BLaER1 treated with 17β-estradiol and CSF1 and Interleukin-3, amounts not matched to agents 10 nM and 100 nM (cell line): ENCODE measurements at regions not wholly inside any gene's neighbourhood (a gene's known extent, or its start where the extent isn't known, plus 50 kb on each side); places are given as distances from the start of the nearest gene placed in this dataset.
A peak's percentile ranks its signal among the peaks of the same experiment; 100 is the strongest.

Source experiments
- H3K27ac ChIP-seq, 11 experiments: shearing (Covaris generic); formaldehyde crosslinking; 2 replicates each; pipeline ENCODE4 v1.8.1; 2022
- H3K27me3 ChIP-seq, 11 experiments: shearing (Covaris generic); formaldehyde crosslinking; 2 replicates each; pipeline ENCODE4 v1.8.1; 2022
- H3K36me3 ChIP-seq, 11 experiments: shearing (Covaris generic); formaldehyde crosslinking; 2 replicates each; pipeline ENCODE4 v1.8.1; 2022
- H3K4me1 ChIP-seq, 10 experiments: shearing (Covaris generic); formaldehyde crosslinking; 2 replicates each; pipeline ENCODE4 v1.8.1; 2022
- H3K4me2 ChIP-seq, 11 experiments: shearing (Covaris generic); formaldehyde crosslinking; 2 replicates each; pipeline ENCODE4 v1.8.1; 2022
- H3K4me3 ChIP-seq, 10 experiments: shearing (Covaris generic); formaldehyde crosslinking; 2 replicates each; pipeline ENCODE4 v1.8.1; 2022
- H3K9ac ChIP-seq, 11 experiments: shearing (Covaris generic); formaldehyde crosslinking; 2 replicates each; pipeline ENCODE4 v1.8.1; 2022
- H3K9me3 ChIP-seq, 11 experiments: shearing (Covaris generic); formaldehyde crosslinking; replicated peaks in 1 of 11; 2 replicates each; pipeline ENCODE4 v1.8.1; 2022
- H4K20me1 ChIP-seq, 11 experiments: shearing (Covaris generic); formaldehyde crosslinking; 2 replicates each; pipeline ENCODE4 v1.8.1; 2022
- Cebpa-rat ChIP-seq, 11 experiments: shearing (Covaris generic); IDR thresholded peaks; 2 replicates each; pipeline ENCODE4 v1.8.1; 2022

DNA sequence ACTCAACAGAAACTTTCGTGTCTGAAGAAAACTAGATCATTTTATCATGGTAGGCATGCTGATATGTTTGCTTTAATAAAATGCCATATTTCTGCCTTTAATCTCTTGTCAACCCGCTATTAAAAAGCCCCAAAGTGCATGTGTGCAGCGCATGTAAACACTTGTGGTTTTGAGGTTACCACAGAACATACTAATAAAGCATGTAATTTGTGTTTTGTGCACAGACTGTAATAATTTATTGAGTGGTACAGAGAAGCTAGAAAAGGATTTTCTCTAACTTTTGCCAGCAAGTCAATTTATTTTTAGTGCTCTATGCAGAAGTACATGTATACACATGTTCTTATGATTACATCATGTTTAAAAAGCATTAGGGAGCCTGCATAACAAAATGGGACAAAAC, 349.9 kb upstream of the SLC35B3 start:
- Histone ChIP-seq H4K20me1 (no peaks in the 10 kb centered on the region), H3K4me1 (no peaks in the 10 kb centered on the region; a peak in 1 of 20 replicates), H3K4me3 (no peak overlapping the region), H3K36me3 (no peaks in the 10 kb centered on the region), H3K9ac (no peak overlapping the region), H3K9me3 (peaks cover 0 to 3% (median 0%) of the 10 kb centered on the region in 11 experiments; a peak in 1 of 22 replicates), H3K4me2 (no peak overlapping the region), H3K27ac (no peak overlapping the region), H3K27me3 (no peaks in the 10 kb centered on the region)
- TF ChIP-seq Cebpa-rat (IDR thresholded peaks at IDR 0.05), result no peak

DNA sequence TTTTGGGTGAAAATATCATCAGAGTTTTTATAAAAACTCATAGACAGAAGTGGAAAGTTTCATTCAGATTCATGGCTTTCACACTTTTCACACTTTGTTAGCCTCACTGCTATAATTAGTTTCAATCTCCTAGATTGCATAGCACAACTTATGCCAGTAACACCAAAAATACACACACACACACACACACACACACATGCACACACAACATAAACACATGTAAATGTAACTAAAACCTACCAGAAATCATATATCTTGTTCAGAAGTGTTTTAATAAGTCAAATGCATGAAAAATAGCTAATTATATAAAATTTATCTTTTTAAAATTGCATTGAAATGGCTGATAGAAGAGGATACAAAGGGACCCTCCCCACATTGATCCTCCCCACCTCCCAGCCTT, 347.8 kb upstream of the SLC35B3 start:
- Histone ChIP-seq H3K27ac (no peak overlapping the region), H3K9me3 (peaks cover 0 to 4% (median 0%) of the 10 kb centered on the region in 11 experiments; a peak in 1 of 22 replicates), H3K4me3 (no peak overlapping the region), H3K36me3 (no peaks in the 10 kb centered on the region), H4K20me1 (no peaks in the 10 kb centered on the region), H3K9ac (no peak overlapping the region), H3K27me3 (no peaks in the 10 kb centered on the region), H3K4me1 (no peaks in the 10 kb centered on the region; a peak in 1 of 20 replicates), H3K4me2 (no peak overlapping the region)
- no peak for TF ChIP-seq Cebpa-rat (IDR thresholded peaks at IDR 0.05)

DNA sequence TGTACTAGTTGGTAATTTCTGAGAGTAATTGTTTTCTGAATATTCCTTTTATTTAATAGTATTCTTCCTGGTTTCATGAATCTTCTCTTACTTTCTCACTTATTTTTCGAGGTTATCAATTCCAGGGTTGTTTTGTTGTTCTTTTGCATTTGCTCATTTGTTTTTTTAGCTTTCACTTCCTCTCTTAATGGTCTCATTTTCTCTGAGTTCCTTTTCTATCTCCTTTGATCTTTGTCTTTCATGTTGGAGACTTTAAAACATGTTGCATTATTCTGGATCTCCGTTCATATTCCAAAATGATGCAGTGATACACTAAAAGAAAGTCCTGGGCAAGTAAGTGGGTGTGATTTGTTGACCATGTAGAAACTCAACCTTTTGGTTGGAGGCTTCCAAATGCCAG, 345.3 kb upstream of the SLC35B3 start:
- H4K20me1 ChIP-seq, result no peaks in the 10 kb centered on the region
- H3K36me3 ChIP-seq, result no peaks in the 10 kb centered on the region
- no peak overlapping the region for H3K4me2 ChIP-seq
- no peaks in the 10 kb centered on the region; a peak in 1 of 20 replicates for H3K4me1 ChIP-seq
- no peak for TF ChIP-seq Cebpa-rat (IDR thresholded peaks at IDR 0.05)
- H3K9ac ChIP-seq, result no peak overlapping the region
- no peak overlapping the region for H3K4me3 ChIP-seq
- no peak overlapping the region for H3K27ac ChIP-seq
- no peaks in the 10 kb centered on the region for H3K27me3 ChIP-seq
- H3K9me3 ChIP-seq, result peaks cover 0 to 11% (median 0%) of the 10 kb centered on the region in 11 experiments; a peak in 4 of 22 replicates

DNA sequence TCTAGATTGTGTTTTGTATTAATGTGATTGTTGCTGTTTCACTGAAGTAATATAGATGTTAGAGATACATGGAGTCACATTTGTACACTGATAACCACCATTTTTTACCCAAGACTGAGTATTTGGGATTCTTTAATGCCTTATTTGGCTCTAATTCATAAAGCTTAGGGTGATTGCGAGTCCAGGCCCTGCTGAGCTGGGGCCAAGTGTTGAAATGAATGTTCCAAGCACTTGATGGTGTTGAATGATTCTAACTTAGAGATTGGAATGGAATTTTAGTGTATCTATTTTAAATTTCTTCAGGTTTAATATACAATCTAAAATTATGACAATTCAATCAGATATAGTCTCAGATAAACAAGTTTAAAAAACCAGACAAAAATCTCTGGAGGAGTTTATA, 329.4 kb upstream of the SLC35B3 start:
- no peaks in the 10 kb centered on the region for H3K27me3 ChIP-seq
- H3K36me3 ChIP-seq, result no peaks in the 10 kb centered on the region
- no peak overlapping the region for H3K9ac ChIP-seq
- no peak for TF ChIP-seq Cebpa-rat (IDR thresholded peaks at IDR 0.05)
- H3K27ac ChIP-seq, result no peak overlapping the region
- no peak overlapping the region for H3K4me3 ChIP-seq
- H3K9me3 ChIP-seq, result no peaks in the 10 kb centered on the region
- H3K4me2 ChIP-seq, result no peak overlapping the region
- no peaks in the 10 kb centered on the region for H4K20me1 ChIP-seq
- H3K4me1 ChIP-seq, result 0 out of 20 replicates have a peak, but pooled peaks cover 0 to 8% (median 0%) of the 10 kb centered on the region in 10 experiments

DNA sequence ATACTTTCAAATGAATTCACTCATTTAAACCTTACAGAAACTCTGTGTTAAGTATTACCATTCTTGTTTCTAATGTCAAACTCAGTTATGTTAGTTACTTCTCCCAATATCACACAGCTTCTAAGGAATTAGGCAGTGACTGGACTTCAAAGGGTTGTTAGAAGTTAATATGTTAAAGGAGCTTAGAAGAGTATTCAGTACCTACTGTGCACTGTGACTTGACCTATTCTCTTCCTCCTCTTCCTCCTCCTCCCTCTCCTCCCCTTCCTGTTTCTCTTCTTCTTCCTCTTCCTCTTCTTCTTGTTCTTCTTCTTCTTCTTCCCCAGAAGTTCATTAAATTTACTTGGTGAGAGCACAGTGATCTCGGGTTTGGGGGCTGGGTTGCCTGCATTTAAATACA, 325.6 kb upstream of the SLC35B3 start:
- no peak overlapping the region for H3K4me3 ChIP-seq
- H3K9ac ChIP-seq, result no peak overlapping the region
- no peak for TF ChIP-seq Cebpa-rat (IDR thresholded peaks at IDR 0.05)
- no peak overlapping the region for H3K4me2 ChIP-seq
- H3K9me3 ChIP-seq, result peaks cover 0 to 5% (median 0%) of the 10 kb centered on the region in 11 experiments; a peak in 1 of 22 replicates
- H3K4me1 ChIP-seq, result no peaks in the 10 kb centered on the region
- H3K36me3 ChIP-seq, result no peaks in the 10 kb centered on the region
- H4K20me1 ChIP-seq, result no peaks in the 10 kb centered on the region
- H3K27me3 ChIP-seq, result no peaks in the 10 kb centered on the region
- no peak overlapping the region for H3K27ac ChIP-seq

DNA sequence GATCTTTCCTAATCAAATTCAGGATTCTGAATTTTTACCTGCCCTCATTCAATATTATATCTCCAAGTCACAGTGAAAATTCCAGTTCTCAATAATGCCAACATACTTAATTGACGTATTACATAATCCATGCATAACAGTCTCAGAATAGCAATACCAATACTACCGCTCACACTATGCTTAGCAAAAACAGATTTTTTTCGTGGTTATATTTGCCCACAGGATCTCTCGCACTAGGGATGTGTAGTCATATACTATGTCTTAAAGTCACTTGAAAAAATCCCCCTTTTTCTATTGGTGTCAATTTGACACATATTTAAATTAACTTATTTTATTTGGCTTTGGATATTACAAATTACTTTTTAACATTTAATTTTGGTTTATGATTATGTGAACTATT, 323.1 kb upstream of the SLC35B3 start:
- Histone ChIP-seq H3K4me2 (no peak overlapping the region), H3K4me3 (no peak overlapping the region), H3K9me3 (peaks cover 0 to 5% (median 0%) of the 10 kb centered on the region in 11 experiments; a peak in 1 of 22 replicates), H4K20me1 (no peaks in the 10 kb centered on the region), H3K9ac (no peak overlapping the region), H3K27me3 (no peaks in the 10 kb centered on the region), H3K27ac (no peak overlapping the region), H3K4me1 (no peaks in the 10 kb centered on the region), H3K36me3 (no peaks in the 10 kb centered on the region)
- no peak for TF ChIP-seq Cebpa-rat (IDR thresholded peaks at IDR 0.05)

DNA sequence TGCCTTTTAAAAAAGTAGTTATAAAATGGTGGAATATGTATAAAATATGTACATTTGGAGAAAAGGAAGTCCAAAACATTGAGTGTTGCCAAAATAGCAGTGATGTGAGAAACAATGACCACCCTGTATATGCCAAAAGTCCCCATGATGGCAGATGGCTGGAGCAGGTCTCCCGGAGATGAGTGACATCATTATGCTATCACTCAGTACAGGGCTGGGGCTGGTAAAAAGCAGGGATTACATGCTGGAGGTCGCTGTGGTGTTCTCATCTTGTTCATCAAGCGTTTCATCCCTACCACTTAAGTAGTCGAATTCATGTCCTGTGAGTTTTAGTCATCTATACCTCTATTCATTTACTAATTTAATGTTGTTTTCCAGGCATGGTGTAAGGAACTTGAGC, 315.3 kb upstream of the SLC35B3 start:
- TF ChIP-seq Cebpa-rat (IDR thresholded peaks at IDR 0.05), result no peak
- Histone ChIP-seq H3K9ac (no peak overlapping the region), H4K20me1 (no peaks in the 10 kb centered on the region), H3K9me3 (no peaks in the 10 kb centered on the region), H3K4me2 (no peak overlapping the region), H3K27me3 (no peaks in the 10 kb centered on the region), H3K4me3 (no peak overlapping the region), H3K27ac (no peak overlapping the region), H3K4me1 (peaks cover 0 to 6% (median 0%) of the 10 kb centered on the region in 10 experiments; a peak in 1 of 20 replicates), H3K36me3 (no peaks in the 10 kb centered on the region)

DNA sequence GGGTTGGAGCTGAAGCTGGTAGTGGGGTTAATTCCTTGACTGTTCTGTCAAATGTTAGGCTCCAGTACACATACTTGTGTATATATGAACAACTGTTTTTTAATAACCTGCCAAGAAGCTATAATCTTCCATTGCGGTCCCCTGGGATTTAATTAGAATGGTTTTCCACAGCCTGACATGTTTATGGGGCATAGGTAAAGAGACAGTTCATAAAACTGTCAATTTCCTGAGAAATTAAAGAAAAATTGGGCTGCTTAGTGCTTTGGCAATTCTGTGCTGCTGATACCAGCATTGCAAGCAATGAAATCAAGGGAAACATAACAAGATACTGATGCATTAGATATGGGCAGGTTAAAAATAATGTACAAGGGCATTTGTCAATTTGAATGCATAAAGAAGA, 314.1 kb upstream of the SLC35B3 start:
- no peak overlapping the region for H3K27ac ChIP-seq
- H3K4me2 ChIP-seq, result no peak overlapping the region
- no peak for TF ChIP-seq Cebpa-rat (IDR thresholded peaks at IDR 0.05)
- H3K9me3 ChIP-seq, result no peaks in the 10 kb centered on the region
- no peak overlapping the region for H3K9ac ChIP-seq
- no peaks in the 10 kb centered on the region for H4K20me1 ChIP-seq
- H3K27me3 ChIP-seq, result no peaks in the 10 kb centered on the region
- no peaks in the 10 kb centered on the region for H3K36me3 ChIP-seq
- no peak overlapping the region for H3K4me3 ChIP-seq
- peaks cover 0 to 6% (median 0%) of the 10 kb centered on the region in 10 experiments; a peak in 1 of 20 replicates for H3K4me1 ChIP-seq

DNA sequence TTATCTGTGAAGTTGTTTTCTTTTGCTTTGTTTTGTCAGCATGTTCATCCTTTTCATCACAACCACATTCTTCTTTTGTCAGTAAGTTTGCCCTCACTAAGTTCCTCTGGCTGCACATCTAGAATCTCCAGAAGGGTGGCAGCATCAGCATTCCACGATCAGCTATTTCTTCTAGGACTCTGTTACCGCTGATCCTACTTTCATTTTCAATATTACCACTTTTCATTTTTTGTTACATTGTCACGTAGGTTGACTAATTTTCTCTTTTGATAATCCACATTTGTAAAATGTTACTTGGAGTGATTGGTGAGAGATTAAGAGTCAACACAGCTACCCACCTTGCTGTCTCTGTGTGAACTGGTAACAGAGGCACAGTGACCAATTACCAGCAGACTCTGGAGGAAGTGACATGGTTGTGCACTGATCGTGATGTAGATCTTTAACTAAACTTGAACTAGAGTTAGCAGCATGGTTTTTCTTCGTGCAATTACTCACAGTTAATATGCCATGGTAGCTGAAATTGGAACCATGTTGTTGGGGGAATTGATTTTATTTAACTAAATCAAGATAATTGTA, 307.9 kb upstream of the SLC35B3 start:
- Histone ChIP-seq H3K9ac (peak overlapping the region in 4 of 11 experiments; percentile 4 to 50 (median 38); a peak in 3 of 22 replicates), H3K4me2 (peak overlapping the region; percentile 8 to 78 (median 45); a peak in 18 of 22 replicates)

DNA sequence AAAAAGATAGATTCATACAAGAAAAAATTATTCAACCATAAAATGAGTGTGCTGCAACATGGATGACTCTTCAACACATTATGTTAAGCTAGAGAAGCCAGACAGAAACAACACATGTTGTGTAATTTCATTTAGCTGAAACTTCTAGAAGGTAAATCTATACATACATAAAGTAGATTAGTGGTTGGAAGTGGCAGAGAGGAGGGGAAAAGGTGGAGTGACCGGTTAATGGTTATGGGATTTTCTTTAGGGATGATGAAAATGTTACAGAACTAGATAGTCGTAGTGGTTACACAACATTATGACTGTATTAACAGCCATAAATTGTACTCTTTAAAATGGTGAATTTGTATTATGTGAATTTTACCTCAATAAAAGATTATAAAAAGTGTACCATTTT, 304.1 kb upstream of the SLC35B3 start:
- no peaks in the 10 kb centered on the region for H3K27me3 ChIP-seq
- H3K4me3 ChIP-seq, result no peak overlapping the region
- TF ChIP-seq Cebpa-rat (IDR thresholded peaks at IDR 0.05), result no peak
- no peak overlapping the region for H3K9ac ChIP-seq
- H3K36me3 ChIP-seq, result no peaks in the 10 kb centered on the region
- peaks cover 13 to 28% (median 18%) of the 10 kb centered on the region in 11 experiments; a peak in 20 of 22 replicates for H3K9me3 ChIP-seq
- H3K4me1 ChIP-seq, result peaks cover 0 to 50% (median 11%) of the 10 kb centered on the region in 10 experiments; a peak in 12 of 20 replicates
- H3K4me2 ChIP-seq, result peak overlapping the region in 4 of 11 experiments; percentile 5 to 47 (median 40); a peak in 5 of 22 replicates
- peak overlapping the region in 2 of 11 experiments; percentile 36 to 51; a peak in 3 of 22 replicates for H3K27ac ChIP-seq
- no peaks in the 10 kb centered on the region for H4K20me1 ChIP-seq

More for the DNA sequence above, 307.9 kb upstream of the SLC35B3 start:
- H3K36me3 ChIP-seq, result no peaks in the 10 kb centered on the region
- H3K27me3 ChIP-seq, result no peaks in the 10 kb centered on the region
- peaks cover 0 to 22% (median 2%) of the 10 kb centered on the region in 10 experiments; a peak in 9 of 20 replicates for H3K4me1 ChIP-seq
- H4K20me1 ChIP-seq, result no peaks in the 10 kb centered on the region
- TF ChIP-seq Cebpa-rat (IDR thresholded peaks at IDR 0.05), result no peak
- peak overlapping the region in 5 of 10 experiments; percentile 18 to 39 (median 26); a peak in 6 of 20 replicates for H3K4me3 ChIP-seq
- peaks cover 13 to 28% (median 18%) of the 10 kb centered on the region in 11 experiments; a peak in 20 of 22 replicates for H3K9me3 ChIP-seq
- peak overlapping the region in 2 of 11 experiments; percentile 17 to 33; a peak in 1 of 22 replicates for H3K27ac ChIP-seq
